ENCODE measurements at regions not wholly inside any gene's neighbourhood (a gene's known extent, or its start where the extent isn't known, plus 50 kb on each side); places are given as distances from the start of the nearest gene placed in this dataset.

- TF ChIP-seq CTCF (IDR thresholded peaks at IDR 0.05; ENCODE audit: poor library complexity) (no peak), EZH2 (IDR thresholded peaks at IDR 0.05; ENCODE audit: borderline replicate concordance) (no peak)
Measured at GRCh38 chr16:50467943-50468748, 80.0 kb upstream of the NKD1 start.

Data from hepatocyte (in vitro differentiated cells).